ENCODE measurements at regions not wholly inside any gene's neighbourhood (a gene's known extent, or its start where the extent isn't known, plus 50 kb on each side); places are given as distances from the start of the nearest gene placed in this dataset.

- TF ChIP-seq GATA3 (IDR thresholded peaks at IDR 0.05; ENCODE audit: low read depth, low read length) (no peak), GATA2 (IDR thresholded peaks at IDR 0.05; ENCODE audit: low read depth, low read length) (no peak)
Observed at GRCh38 chr3:65020281-65021160, 332.7 kb upstream of the ADAMTS9 start.
